Tibial nerve (tissue), 3 donors: ENCODE measurements at regions not wholly inside any gene's neighbourhood (a gene's known extent, or its start where the extent isn't known, plus 50 kb on each side); places are given as distances from the start of the nearest gene placed in this dataset.

Experiments
- POLR2A ChIP-seq, 2 donors: fragments of 450-650 bp; IDR thresholded peaks; one replicate each; pipeline ENCODE4 v1.6.1; 2017; ENCODE audit warnings: antibody characterized with exemption in 2 of 2, mild to moderate bottlenecking in 2 of 2, moderate library complexity in 2 of 2
- TF ChIP-seq, protein P1 (sequence below), 5 experiments: fragments of 200-600 bp in 3 of 5; fragments of 450-650 bp in 2 of 5; sonication (generic) in 3 of 5; IDR thresholded peaks; one replicate each; pipeline ENCODE4 v1.5.1; 2016 to 2019; ENCODE audit warnings: antibody characterized with exemption in 5 of 5, mild to moderate bottlenecking in 3 of 5, moderate library complexity in 2 of 5

DNA sequence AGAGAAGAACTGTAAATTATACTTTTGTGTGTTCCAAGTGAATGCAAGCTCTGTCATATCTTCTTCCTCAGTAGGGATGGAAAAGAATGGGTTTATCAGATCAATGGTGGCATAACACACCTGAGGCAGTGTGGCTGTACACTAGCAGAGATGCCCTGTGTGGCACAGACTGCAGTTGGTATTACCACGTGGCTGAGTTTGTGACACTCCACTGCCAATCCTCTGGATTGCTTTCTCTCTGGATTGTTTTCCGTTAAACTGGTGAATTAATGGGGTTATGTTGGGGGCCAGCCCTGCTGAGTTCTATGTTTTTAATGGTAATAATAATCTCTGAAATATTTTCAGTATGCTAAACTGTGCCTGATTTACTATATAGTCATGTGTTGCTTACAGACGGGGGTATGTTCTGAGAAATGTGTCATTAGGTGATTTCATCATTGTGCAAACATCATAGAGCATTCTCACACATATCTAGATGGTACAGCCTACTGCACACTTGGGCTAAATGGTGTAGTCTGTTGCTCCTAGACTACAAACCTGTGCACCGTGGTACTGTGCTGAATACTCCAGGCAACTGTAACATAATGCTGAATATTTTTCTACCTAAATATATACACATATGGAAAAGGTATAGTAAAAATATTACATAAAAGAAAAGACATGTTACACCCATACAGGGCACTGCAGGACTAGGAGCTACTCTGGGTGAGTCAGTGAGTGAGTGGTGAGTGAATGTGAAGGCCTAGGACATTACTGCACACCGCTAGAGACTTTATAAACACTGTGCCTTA is 84.7 kb upstream of the ST6GAL2 start:
- TF ChIP-seq, protein P1, sequence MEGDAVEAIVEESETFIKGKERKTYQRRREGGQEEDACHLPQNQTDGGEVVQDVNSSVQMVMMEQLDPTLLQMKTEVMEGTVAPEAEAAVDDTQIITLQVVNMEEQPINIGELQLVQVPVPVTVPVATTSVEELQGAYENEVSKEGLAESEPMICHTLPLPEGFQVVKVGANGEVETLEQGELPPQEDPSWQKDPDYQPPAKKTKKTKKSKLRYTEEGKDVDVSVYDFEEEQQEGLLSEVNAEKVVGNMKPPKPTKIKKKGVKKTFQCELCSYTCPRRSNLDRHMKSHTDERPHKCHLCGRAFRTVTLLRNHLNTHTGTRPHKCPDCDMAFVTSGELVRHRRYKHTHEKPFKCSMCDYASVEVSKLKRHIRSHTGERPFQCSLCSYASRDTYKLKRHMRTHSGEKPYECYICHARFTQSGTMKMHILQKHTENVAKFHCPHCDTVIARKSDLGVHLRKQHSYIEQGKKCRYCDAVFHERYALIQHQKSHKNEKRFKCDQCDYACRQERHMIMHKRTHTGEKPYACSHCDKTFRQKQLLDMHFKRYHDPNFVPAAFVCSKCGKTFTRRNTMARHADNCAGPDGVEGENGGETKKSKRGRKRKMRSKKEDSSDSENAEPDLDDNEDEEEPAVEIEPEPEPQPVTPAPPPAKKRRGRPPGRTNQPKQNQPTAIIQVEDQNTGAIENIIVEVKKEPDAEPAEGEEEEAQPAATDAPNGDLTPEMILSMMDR (IDR thresholded peaks at IDR 0.05) = no peak
- TF ChIP-seq POLR2A (IDR thresholded peaks at IDR 0.05) = no peak
